Upper lobe of right lung (tissue), 1 donor: ENCODE measurements at regions not wholly inside any gene's neighbourhood (a gene's known extent, or its start where the extent isn't known, plus 50 kb on each side); places are given as distances from the start of the nearest gene placed in this dataset.

Experiments used
- ATAC-seq: fragments of 200-7000 bp; cut with Tn5 transposase; one replicate; pipeline ENCODE4 v1.9.1; 2020; ENCODE audit warnings: mild to moderate bottlenecking, moderate library complexity
- DNase-seq: peaks from one replicate; pipeline ENCODE4 v3.0.0-alpha.2; 2020
- H3K27ac ChIP-seq: fragments of 200-600 bp; one replicate; pipeline ENCODE4 v1.8.0; 2022
- H3K27me3 ChIP-seq: fragments of 200-600 bp; one replicate; pipeline ENCODE4 v1.8.0; 2022; ENCODE audit warnings: mild to moderate bottlenecking
- H3K36me3 ChIP-seq: fragments of 200-600 bp; one replicate; pipeline ENCODE4 v1.8.0; 2022
- H3K4me1 ChIP-seq: fragments of 200-600 bp; one replicate; pipeline ENCODE4 v1.8.0; 2022
- H3K4me3 ChIP-seq: fragments of 200-600 bp; one replicate; pipeline ENCODE4 v1.8.0; 2022; ENCODE audit warnings: mild to moderate bottlenecking
- H3K9me3 ChIP-seq: fragments of 200-600 bp; one replicate; pipeline ENCODE4 v1.8.0; 2022
- intact Hi-C: fragments of 100-400 bp; cut with DNase I; formaldehyde crosslinking; loops from one replicate; pipeline ENCODE4 v1.11.0; 2022
- TF ChIP-seq, protein P1 (sequence below): fragments of 200-600 bp; IDR thresholded peaks from one replicate; pipeline ENCODE4 v1.8.0; 2022; ENCODE audit warnings: antibody characterized with exemption
- donor health status: DM: no; HTN: yes; CAD: no; lungs with severe emphysema.

DNA sequence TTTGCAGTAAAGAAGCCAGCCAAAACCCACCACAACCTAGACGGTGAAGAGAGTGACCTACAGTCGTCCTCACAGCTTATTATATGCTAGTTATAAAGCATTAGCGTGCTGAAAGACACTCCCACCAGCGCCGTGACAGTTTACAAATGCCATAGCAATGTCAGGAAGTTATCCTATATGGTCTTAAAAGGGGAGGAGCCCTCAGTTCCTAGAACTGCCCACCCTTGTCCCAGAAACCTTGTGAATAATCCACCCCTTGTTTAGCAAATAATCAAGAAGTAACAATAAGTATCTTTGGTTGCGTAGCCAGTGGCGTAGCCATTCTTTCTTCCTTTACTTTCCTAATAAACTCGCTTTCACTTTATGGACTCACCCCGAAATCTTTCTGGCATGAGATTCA is 227.9 kb upstream of the ARGLU1 start:
- no peak overlapping the region for H3K27ac ChIP-seq
- ATAC-seq (no peak), DNase-seq (no peak)
- no peaks in the 10 kb centered on the region for H3K4me1 ChIP-seq
- H3K27me3 ChIP-seq = no peaks in the 10 kb centered on the region
- TF ChIP-seq, protein P1, sequence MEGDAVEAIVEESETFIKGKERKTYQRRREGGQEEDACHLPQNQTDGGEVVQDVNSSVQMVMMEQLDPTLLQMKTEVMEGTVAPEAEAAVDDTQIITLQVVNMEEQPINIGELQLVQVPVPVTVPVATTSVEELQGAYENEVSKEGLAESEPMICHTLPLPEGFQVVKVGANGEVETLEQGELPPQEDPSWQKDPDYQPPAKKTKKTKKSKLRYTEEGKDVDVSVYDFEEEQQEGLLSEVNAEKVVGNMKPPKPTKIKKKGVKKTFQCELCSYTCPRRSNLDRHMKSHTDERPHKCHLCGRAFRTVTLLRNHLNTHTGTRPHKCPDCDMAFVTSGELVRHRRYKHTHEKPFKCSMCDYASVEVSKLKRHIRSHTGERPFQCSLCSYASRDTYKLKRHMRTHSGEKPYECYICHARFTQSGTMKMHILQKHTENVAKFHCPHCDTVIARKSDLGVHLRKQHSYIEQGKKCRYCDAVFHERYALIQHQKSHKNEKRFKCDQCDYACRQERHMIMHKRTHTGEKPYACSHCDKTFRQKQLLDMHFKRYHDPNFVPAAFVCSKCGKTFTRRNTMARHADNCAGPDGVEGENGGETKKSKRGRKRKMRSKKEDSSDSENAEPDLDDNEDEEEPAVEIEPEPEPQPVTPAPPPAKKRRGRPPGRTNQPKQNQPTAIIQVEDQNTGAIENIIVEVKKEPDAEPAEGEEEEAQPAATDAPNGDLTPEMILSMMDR = no peak
- H3K4me3 ChIP-seq = peak overlapping the region; percentile 22
- intact Hi-C loops = no loop called here
- no peaks in the 10 kb centered on the region for H3K36me3 ChIP-seq
- H3K9me3 ChIP-seq = no peaks in the 10 kb centered on the region

GRCh38 chr13:106794117-106794516 is 226.2 kb upstream of the ARGLU1 start:
- DNase-seq (no peak), ATAC-seq (no peak)
- no peak overlapping the region for H3K27ac ChIP-seq
- H3K9me3 ChIP-seq = no peaks in the 10 kb centered on the region
- no peak overlapping the region for H3K4me3 ChIP-seq
- H3K4me1 ChIP-seq = no peaks in the 10 kb centered on the region
- intact Hi-C loops = no loop called here
- no peaks in the 10 kb centered on the region for H3K36me3 ChIP-seq
- no peaks in the 10 kb centered on the region for H3K27me3 ChIP-seq
- TF ChIP-seq, protein P1 = no peak

- DNase-seq = no peak
- Histone ChIP-seq H3K4me3 (no peak overlapping the region), H3K27ac (no peak overlapping the region), H3K9me3 (no peaks in the 10 kb centered on the region), H3K4me1 (no peaks in the 10 kb centered on the region), H3K36me3 (no peaks in the 10 kb centered on the region), H3K27me3 (no peaks in the 10 kb centered on the region)
- TF ChIP-seq, protein P1 = no peak
- intact Hi-C loops = no loop called here
- no peak for ATAC-seq
Observed at GRCh38 chr13:106789911-106790310, 222.0 kb upstream of the ARGLU1 start.

DNA sequence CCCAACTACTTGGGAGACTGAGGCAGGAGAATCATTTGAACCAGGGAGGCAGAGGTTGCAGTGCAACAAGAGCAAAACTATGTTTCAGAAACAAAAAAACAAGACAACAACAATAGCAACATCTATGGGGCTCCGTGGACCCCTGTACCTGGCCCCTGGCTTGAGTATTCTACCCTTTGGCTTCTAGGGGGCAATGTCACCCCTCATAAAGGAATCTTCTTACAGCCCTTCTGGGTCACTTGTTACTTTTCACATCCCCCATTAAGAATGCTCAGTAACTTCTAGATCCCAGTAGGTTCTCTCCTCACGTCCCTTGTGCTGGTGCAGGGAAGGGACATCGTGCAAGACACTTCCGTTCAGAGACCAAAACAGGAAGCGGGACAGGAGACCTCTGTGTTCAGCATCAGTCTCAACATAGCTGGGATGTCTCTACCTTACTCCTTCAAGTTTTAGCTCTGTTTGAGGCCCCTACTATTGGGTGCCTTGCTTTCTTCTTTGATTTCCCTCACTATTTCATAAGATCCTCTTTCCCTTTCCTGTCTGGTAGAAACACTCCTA is 218.1 kb upstream of the ARGLU1 start:
- no peak overlapping the region for H3K27ac ChIP-seq
- H3K36me3 ChIP-seq = no peaks in the 10 kb centered on the region
- intact Hi-C loops = no loop called here
- ATAC-seq (no peak), DNase-seq (no peak)
- H3K4me1 ChIP-seq = no peaks in the 10 kb centered on the region
- H3K4me3 ChIP-seq = no peak overlapping the region
- no peaks in the 10 kb centered on the region for H3K9me3 ChIP-seq
- TF ChIP-seq, protein P1 = no peak
- H3K27me3 ChIP-seq = no peaks in the 10 kb centered on the region

GRCh38 chr13:106774621-106775020 is 206.7 kb upstream of the ARGLU1 start:
- DNase-seq = no peak
- no peaks in the 10 kb centered on the region for H3K4me1 ChIP-seq
- H3K27me3 ChIP-seq = no peaks in the 10 kb centered on the region
- no peak for ATAC-seq
- H3K27ac ChIP-seq = no peak overlapping the region
- TF ChIP-seq, protein P1 = no peak
- intact Hi-C loops = no loop called here
- H3K9me3 ChIP-seq = no peaks in the 10 kb centered on the region
- H3K36me3 ChIP-seq = no peaks in the 10 kb centered on the region
- no peak overlapping the region for H3K4me3 ChIP-seq

- Histone ChIP-seq H3K9me3 (no peaks in the 10 kb centered on the region), H3K27ac (no peak overlapping the region), H3K36me3 (no peaks in the 10 kb centered on the region), H3K27me3 (no peaks in the 10 kb centered on the region), H3K4me1 (no peaks in the 10 kb centered on the region), H3K4me3 (no peak overlapping the region)
- TF ChIP-seq, protein P1 = no peak
- DNase-seq = no peak
- intact Hi-C loops = no loop called here
- no peak for ATAC-seq
Observed at GRCh38 chr13:106772006-106772601, 204.2 kb upstream of the ARGLU1 start.
